IMR-90 (cell line): ENCODE measurements at regions not wholly inside any gene's neighbourhood (a gene's known extent, or its start where the extent isn't known, plus 50 kb on each side); places are given as distances from the start of the nearest gene placed in this dataset.

Experiments
- ATAC-seq: fragments of 200-7000 bp; cut with Tn5 transposase; 2 replicates; pipeline ENCODE4 v1.9.1; 2020; ENCODE audit warnings: low read depth, mild to moderate bottlenecking, moderate library complexity
- BruUV-seq: library from RNA; stranded (reverse); fragments of 400-500 nt; replicated peaks from 2 replicates; lab custom pipeline; 2021; lab: Mats Ljungman, UMichigan
- CTCF ChIA-PET: fragments of 300-600 bp; formaldehyde crosslinking; extraction: SDS; loops from one replicate; lab custom pipeline; 2021; ENCODE audit warnings: antibody characterized with exemption; lab: Yijun Ruan, JAX
- POLR2A ChIA-PET: fragments of 300-600 bp; sonication (Branson Sonifier 250); formaldehyde crosslinking; loops from one replicate; lab custom pipeline; 2022; ENCODE audit warnings: antibody characterized with exemption; ENCODE audit not compliant: unreplicated experiment; lab: Charles Lee
- DNase-seq: peaks from one replicate; pipeline ENCODE4 v3.0.0; 2013
- H2AFZ ChIP-seq: replicated peaks from 2 replicates; pipeline ENCODE3; 2013; ENCODE audit warnings: low read length, mild to moderate bottlenecking; ENCODE audit not compliant: poor library complexity
- H2AK5ac ChIP-seq: 2 replicates; pipeline ENCODE4 v1.6.1; 2013; ENCODE audit warnings: low read depth, low read length, inconsistent platforms
- H2AK9ac ChIP-seq: replicated peaks from 2 replicates; pipeline ENCODE3; 2013; ENCODE audit warnings: mild to moderate bottlenecking, low read depth, low read length, moderate library complexity; ENCODE audit not compliant: poor library complexity
- H2BK120ac ChIP-seq: 2 replicates; pipeline ENCODE4 v1.6.1; 2013; ENCODE audit warnings: low read depth, low read length, inconsistent platforms
- H2BK15ac ChIP-seq: 3 replicates; pipeline ENCODE4 v1.6.1; 2013; ENCODE audit warnings: low read depth, low read length, inconsistent platforms
- H2BK20ac ChIP-seq: 2 replicates; pipeline ENCODE4 v1.6.1; 2013; ENCODE audit warnings: low read depth, mild to moderate bottlenecking, inconsistent platforms, low read length, moderate library complexity
- H2BK5ac ChIP-seq: 2 replicates; pipeline ENCODE4 v1.6.1; 2013; ENCODE audit warnings: mild to moderate bottlenecking, low read depth, low read length, inconsistent platforms; ENCODE audit not compliant: poor library complexity, severe bottlenecking
- H3K14ac ChIP-seq: replicated peaks from 2 replicates; pipeline ENCODE4 v1.6.1; 2013; ENCODE audit warnings: low read depth, low read length, inconsistent platforms
- H3K18ac ChIP-seq: 2 replicates; pipeline ENCODE4 v1.6.1; 2013; ENCODE audit warnings: low read depth, low read length, control low read depth
- H3K23ac ChIP-seq: 2 replicates; pipeline ENCODE4 v1.6.1; 2013; ENCODE audit warnings: low read depth, low read length, inconsistent platforms
- H3K27ac ChIP-seq: 2 replicates; pipeline ENCODE4 v1.5.1; 2013; ENCODE audit warnings: mild to moderate bottlenecking, control low read depth, low read length; ENCODE audit not compliant: insufficient read depth
- H3K27me3 ChIP-seq: 2 replicates; pipeline ENCODE4 v1.6.1; 2013; ENCODE audit warnings: low read length; ENCODE audit not compliant: control insufficient read depth, insufficient read depth
- H3K36me3 ChIP-seq: 2 replicates; pipeline ENCODE4 v1.6.1; 2013; ENCODE audit warnings: low read length, mixed read lengths; ENCODE audit not compliant: control insufficient read depth, insufficient read depth
- H3K4ac ChIP-seq: 2 replicates; pipeline ENCODE4 v1.6.1; 2013; ENCODE audit warnings: low read depth, low read length, inconsistent platforms
- H3K4me1 ChIP-seq: 2 replicates; pipeline ENCODE4 v1.6.1; 2013; ENCODE audit warnings: low read length, mixed read lengths; ENCODE audit not compliant: control insufficient read depth, insufficient read depth
- H3K4me2 ChIP-seq: 2 replicates; pipeline ENCODE4 v1.6.1; 2013; ENCODE audit warnings: low read depth, mild to moderate bottlenecking, control low read depth, low read length, moderate library complexity
- H3K4me3 ChIP-seq: 2 replicates; pipeline ENCODE4 v1.5.1; 2013; ENCODE audit warnings: low read depth, mild to moderate bottlenecking, control low read depth, low read length, moderate library complexity; ENCODE audit not compliant: insufficient read depth
- H3K56ac ChIP-seq: 2 replicates; pipeline ENCODE4 v1.6.1; 2013; ENCODE audit warnings: low read length, inconsistent platforms; ENCODE audit not compliant: insufficient read depth; ENCODE audit errors: extremely low read depth
- H3K79me1 ChIP-seq, 2 experiments: 2 replicates each; pipeline ENCODE4 v1.6.1; 2013; ENCODE audit warnings: low read length in 2 of 2, inconsistent platforms in 1 of 2, low read depth in 1 of 2
- H3K9ac ChIP-seq: 2 replicates; pipeline ENCODE4 v1.6.1; 2013; ENCODE audit warnings: low read depth, low read length, control low read depth
- H3K9me1 ChIP-seq: 2 replicates; pipeline ENCODE4 v1.6.1; 2013; ENCODE audit warnings: low read length, inconsistent platforms; ENCODE audit not compliant: insufficient read depth
- H3K9me3 ChIP-seq: 2 replicates; pipeline ENCODE4 v1.6.1; 2013; ENCODE audit warnings: low read length; ENCODE audit not compliant: control insufficient read depth, insufficient read depth
- H4K20me1 ChIP-seq: 2 replicates; pipeline ENCODE4 v1.6.1; 2013; ENCODE audit warnings: low read length, inconsistent platforms; ENCODE audit not compliant: insufficient read depth
- H4K5ac ChIP-seq: 2 replicates; pipeline ENCODE4 v1.6.1; 2013; ENCODE audit warnings: mild to moderate bottlenecking, low read depth, low read length, control low read depth
- H4K8ac ChIP-seq, 2 experiments: 2 replicates each; pipeline ENCODE4 v1.6.1; 2013; ENCODE audit warnings: low read depth in 2 of 2, low read length in 2 of 2, control low read depth in 1 of 2, inconsistent platforms in 1 of 2
- H4K91ac ChIP-seq: 2 replicates; pipeline ENCODE4 v1.6.1; 2013; ENCODE audit warnings: low read depth, low read length, inconsistent platforms; ENCODE audit not compliant: insufficient read depth
- NFE2L2 ChIP-seq: fragments of 150-350 bp; IDR thresholded peaks from 2 replicates; pipeline ENCODE4 v1.6.1; 2016; ENCODE audit warnings: low read depth, mild to moderate bottlenecking, low read length
- RFX5 ChIP-seq: IDR thresholded peaks from 2 replicates; pipeline ENCODE4 v1.8.0; 2012; ENCODE audit warnings: low read depth, mild to moderate bottlenecking, low read length, moderate library complexity
- SMC3 ChIP-seq: fragments of 150-350 bp; IDR thresholded peaks from 2 replicates; pipeline ENCODE4 v1.6.1; 2016; ENCODE audit warnings: low read depth, mild to moderate bottlenecking, antibody characterized with exemption, low read length, moderate library complexity
- WGBS, 2 experiments: methylation state at CpG; one replicate each; pipeline versions ENCODE4 v1.1.5 to v1.1.7; 2013; ENCODE audit warnings: missing lambda C conversion rate in 2 of 2; ENCODE audit not compliant: insufficient read length in 1 of 2; ENCODE audit errors: extremely low coverage in 2 of 2; 5-methylcytosine and 5-hydroxymethylcytosine counted together
- dilution Hi-C: fragments of 300-500 bp; cut with HindIII; formaldehyde crosslinking; loops from one replicate; pipeline ENCODE4 v1.14.3; 2018; ENCODE audit warnings: low sequenced_read_pairs; ENCODE audit not compliant: unreplicated experiment
- in situ Hi-C: fragments of 300-500 bp; cut with MboI; formaldehyde crosslinking; loops from 3 replicates; pipeline ENCODE4 v1.14.3; 2019; ENCODE audit warnings: low sequenced_read_pairs, inconsistent platforms, mixed read lengths
- intact Hi-C: fragments of 100-400 bp; cut with micrococcal nuclease; formaldehyde crosslinking; loops from 2 replicates; pipeline ENCODE4 v1.10.0; 2022
- TF ChIP-seq, protein P1 (sequence below): conservative IDR thresholded peaks from 2 replicates; pipeline ENCODE4 v1.5.1; 2012; ENCODE audit warnings: mild to moderate bottlenecking, low read depth, low read length, improper control_type of control experiment

DNA sequence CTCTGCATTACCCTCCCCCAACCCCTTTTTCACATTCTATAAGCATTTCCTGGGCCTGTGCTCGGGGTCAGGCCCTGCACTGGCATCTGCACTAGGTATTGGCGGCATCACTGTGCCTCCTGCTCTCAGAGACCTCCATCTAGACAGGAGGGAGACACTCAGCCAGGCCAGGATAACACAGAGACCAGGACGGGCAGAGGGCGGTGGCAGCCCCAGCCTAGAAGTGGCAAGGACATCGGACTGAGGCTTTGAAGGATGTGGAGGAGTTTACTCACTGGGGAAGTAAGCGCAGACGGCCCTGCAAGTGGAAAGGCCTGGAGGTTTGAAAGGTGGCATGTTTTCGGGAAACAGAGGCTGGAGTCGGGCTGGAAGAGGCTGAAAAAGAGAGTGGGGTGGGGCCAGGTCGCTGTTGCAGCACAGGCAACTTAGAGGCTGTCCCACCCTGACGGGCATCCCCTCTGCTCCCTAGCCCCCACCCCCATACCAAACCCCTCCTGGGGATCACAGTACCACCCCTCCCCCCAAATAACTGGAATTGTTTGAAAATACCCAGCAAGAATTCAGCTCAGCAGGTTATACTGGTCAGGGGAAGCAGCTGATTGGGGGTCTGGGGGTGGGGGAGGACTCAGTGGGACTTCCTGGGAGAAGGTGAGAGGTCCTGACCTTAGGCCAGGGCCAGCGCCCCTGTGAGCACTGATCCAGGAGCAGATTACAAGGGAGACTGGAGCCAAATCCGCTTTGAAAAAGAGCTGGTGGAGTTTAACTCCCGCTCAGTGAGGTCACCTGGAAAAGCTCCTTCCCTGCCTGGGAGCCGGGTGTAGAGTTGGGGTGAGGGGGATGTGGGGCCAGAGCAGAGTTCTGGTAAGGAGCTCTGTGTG is 121.8 kb upstream of the WNT4 start:
- Histone ChIP-seq H3K4me2 (no peak overlapping the region), H3K36me3 (no peaks in the 10 kb centered on the region), H2AK5ac (no peak overlapping the region), H3K4me3 (no peak overlapping the region), H4K91ac (no peak overlapping the region), H3K27ac (no peak overlapping the region), H3K14ac (no peak overlapping the region), H3K18ac (no peak overlapping the region), H2BK15ac (no peak overlapping the region), H2BK120ac (no peak overlapping the region), H3K4me1 (peaks cover under 1% of the 10 kb centered on the region; the same call in 1 of the 2 replicates), H2AK9ac (no peak overlapping the region), H3K56ac (no peak overlapping the region), H3K9me3 (no peaks in the 10 kb centered on the region), H3K9ac (no peak overlapping the region), H3K79me1 (no peaks in the 10 kb centered on the region), H4K8ac (no peak overlapping the region), H3K23ac (no peak overlapping the region), H3K4ac (no peak overlapping the region), H4K20me1 (no peaks in the 10 kb centered on the region), H2BK20ac (no peak overlapping the region), H3K9me1 (peaks cover 4% of the 10 kb centered on the region; the same call in 1 of the 2 replicates), H2BK5ac (no peak overlapping the region), H4K5ac (no peak overlapping the region), H2AFZ (no peak overlapping the region), H3K27me3 (peaks cover 46% of the 10 kb centered on the region; the same call in 1 of the 2 replicates)
- 74% methylated on average over 6 of the region's 15 CpGs; no CpG with 5 or more reads in 1 of the 2 experiments for WGBS, 2 experiments
- intact Hi-C loops, result no loop called here
- in situ Hi-C loops, result no loop called here
- no TSS peak for BruUV-seq
- POLR2A ChIA-PET, result no interaction called here
- dilution Hi-C loops, result no loop called here
- no peak for DNase-seq
- no peak for TF ChIP-seq NFE2L2
- TF ChIP-seq, protein P1, sequence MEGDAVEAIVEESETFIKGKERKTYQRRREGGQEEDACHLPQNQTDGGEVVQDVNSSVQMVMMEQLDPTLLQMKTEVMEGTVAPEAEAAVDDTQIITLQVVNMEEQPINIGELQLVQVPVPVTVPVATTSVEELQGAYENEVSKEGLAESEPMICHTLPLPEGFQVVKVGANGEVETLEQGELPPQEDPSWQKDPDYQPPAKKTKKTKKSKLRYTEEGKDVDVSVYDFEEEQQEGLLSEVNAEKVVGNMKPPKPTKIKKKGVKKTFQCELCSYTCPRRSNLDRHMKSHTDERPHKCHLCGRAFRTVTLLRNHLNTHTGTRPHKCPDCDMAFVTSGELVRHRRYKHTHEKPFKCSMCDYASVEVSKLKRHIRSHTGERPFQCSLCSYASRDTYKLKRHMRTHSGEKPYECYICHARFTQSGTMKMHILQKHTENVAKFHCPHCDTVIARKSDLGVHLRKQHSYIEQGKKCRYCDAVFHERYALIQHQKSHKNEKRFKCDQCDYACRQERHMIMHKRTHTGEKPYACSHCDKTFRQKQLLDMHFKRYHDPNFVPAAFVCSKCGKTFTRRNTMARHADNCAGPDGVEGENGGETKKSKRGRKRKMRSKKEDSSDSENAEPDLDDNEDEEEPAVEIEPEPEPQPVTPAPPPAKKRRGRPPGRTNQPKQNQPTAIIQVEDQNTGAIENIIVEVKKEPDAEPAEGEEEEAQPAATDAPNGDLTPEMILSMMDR, result no peak
- TF ChIP-seq SMC3, result no peak
- TF ChIP-seq RFX5, result no peak
- CTCF ChIA-PET, result no interaction called here
- ATAC-seq, result no peak
